ENCODE measurements at regions not wholly inside any gene's neighbourhood (a gene's known extent, or its start where the extent isn't known, plus 50 kb on each side); places are given as distances from the start of the nearest gene placed in this dataset.

GRCh38 chr18:61736133-61736532 lies 156.7 kb downstream of the RNF152 start:
- TF ChIP-seq GATA2 (IDR thresholded peaks at IDR 0.05; ENCODE audit: low read depth, low read length) (no peak), GATA3 (IDR thresholded peaks at IDR 0.05; ENCODE audit: low read depth, low read length) (no peak)
